ENCODE measurements at regions not wholly inside any gene's neighbourhood (a gene's known extent, or its start where the extent isn't known, plus 50 kb on each side); places are given as distances from the start of the nearest gene placed in this dataset.

- Histone ChIP-seq H3K27ac (no peak overlapping the region), H3K4me3 (no peak overlapping the region)
- DNase-seq (ENCODE audit: low spot score): no peak
- no peak for TF ChIP-seq CTCF (IDR thresholded peaks at IDR 0.05)
Measured at GRCh38 chr6:85828973-85829372, 186.3 kb upstream of the SYNCRIP start.

GRCh38 chr6:85826997-85827396 lies 184.3 kb upstream of the SYNCRIP start:
- no peak overlapping the region for H3K4me3 ChIP-seq
- DNase-seq (ENCODE audit: low spot score): no peak
- no peak for TF ChIP-seq CTCF (IDR thresholded peaks at IDR 0.05)
- H3K27ac ChIP-seq: no peak overlapping the region

- TF ChIP-seq CTCF (IDR thresholded peaks at IDR 0.05): no peak
- DNase-seq (ENCODE audit: low spot score): no peak
- H3K4me3 ChIP-seq: no peak overlapping the region
- H3K27ac ChIP-seq: no peak overlapping the region
Measured at GRCh38 chr6:85824329-85824728, 181.6 kb upstream of the SYNCRIP start.

- DNase-seq (ENCODE audit: low spot score): no peak
- Histone ChIP-seq H3K27ac (no peak overlapping the region), H3K4me3 (no peak overlapping the region)
- no peak for TF ChIP-seq CTCF (IDR thresholded peaks at IDR 0.05)
Measured at GRCh38 chr6:85810558-85810957, 167.9 kb upstream of the SYNCRIP start.

- H3K27ac ChIP-seq: no peak overlapping the region
- no peak for TF ChIP-seq CTCF (IDR thresholded peaks at IDR 0.05)
- DNase-seq (ENCODE audit: low spot score): no peak
- no peak overlapping the region for H3K4me3 ChIP-seq
Measured at GRCh38 chr6:85803721-85804120, 161.0 kb upstream of the SYNCRIP start.

- no peak for TF ChIP-seq CTCF (IDR thresholded peaks at IDR 0.05)
- Histone ChIP-seq H3K4me3 (no peak overlapping the region), H3K27ac (no peak overlapping the region)
- DNase-seq (ENCODE audit: low spot score): no peak
Measured at GRCh38 chr6:85802162-85802561, 159.5 kb upstream of the SYNCRIP start.

- Histone ChIP-seq H3K4me3 (no peak overlapping the region), H3K27ac (no peak overlapping the region)
- TF ChIP-seq CTCF (IDR thresholded peaks at IDR 0.05): no peak
- DNase-seq (ENCODE audit: low spot score): no peak
Measured at GRCh38 chr6:85798931-85799652, 156.4 kb upstream of the SYNCRIP start.
